HG02759 (cell line): ENCODE measurements at regions not wholly inside any gene's neighbourhood (a gene's known extent, or its start where the extent isn't known, plus 50 kb on each side); places are given as distances from the start of the nearest gene placed in this dataset.

Experiments used
- ATAC-seq: cut with Tn5 transposase; IDR thresholded peaks from one replicate; pipeline ENCODE4 v1.9.1; 2021; ENCODE audit warnings: mild to moderate bottlenecking, moderate library complexity; ENCODE audit not compliant: unreplicated experiment

- no peak for ATAC-seq
These were observed 326.2 kb upstream of the NAV3 start for GRCh38 chr12:77504466-77504865.

- ATAC-seq: no peak
These were observed 330.6 kb upstream of the NAV3 start for GRCh38 chr12:77500089-77500488.

- ATAC-seq: no peak
These were observed 333.0 kb upstream of the NAV3 start for GRCh38 chr12:77497647-77498046.

- ATAC-seq: no peak
These were observed 334.0 kb upstream of the NAV3 start for GRCh38 chr12:77496714-77497113.

- ATAC-seq: no peak
These were observed 336.4 kb upstream of the NAV3 start for GRCh38 chr12:77494296-77494695.

- ATAC-seq: no peak
These were observed 337.2 kb upstream of the NAV3 start for GRCh38 chr12:77493302-77494168.

GRCh38 chr12:77492536-77492935, 338.2 kb upstream of the NAV3 start:
- no peak for ATAC-seq

- no peak for ATAC-seq
These were observed 341.2 kb upstream of the NAV3 start for GRCh38 chr12:77489331-77489970.

GRCh38 chr12:77488041-77488620, 342.6 kb upstream of the NAV3 start:
- ATAC-seq: no peak

GRCh38 chr12:77486872-77487271, 343.8 kb upstream of the NAV3 start:
- ATAC-seq: no peak

- ATAC-seq: no peak
These were observed 344.5 kb upstream of the NAV3 start for GRCh38 chr12:77485961-77486854.

- no peak for ATAC-seq
These were observed 349.0 kb upstream of the NAV3 start for GRCh38 chr12:77481687-77482086.

- no peak for ATAC-seq
These were observed 352.7 kb upstream of the NAV3 start for GRCh38 chr12:77477907-77478533.

- ATAC-seq: no peak
These were observed 358.9 kb upstream of the NAV3 start for GRCh38 chr12:77471801-77472200.

- ATAC-seq: no peak
These were observed 360.9 kb upstream of the NAV3 start for GRCh38 chr12:77469578-77470333.

GRCh38 chr12:77442633-77443032, 377.3 kb upstream of the E2F7 start:
- ATAC-seq: no peak

GRCh38 chr12:77439749-77440148, 374.4 kb upstream of the E2F7 start:
- no peak for ATAC-seq

- ATAC-seq: no peak
These were observed 373.3 kb upstream of the E2F7 start for GRCh38 chr12:77438644-77439043.

GRCh38 chr12:77437206-77437605, 371.8 kb upstream of the E2F7 start:
- ATAC-seq: no peak
